ENCODE measurements at regions not wholly inside any gene's neighbourhood (a gene's known extent, or its start where the extent isn't known, plus 50 kb on each side); places are given as distances from the start of the nearest gene placed in this dataset.
A peak's percentile ranks its signal among the peaks of the same experiment; 100 is the strongest.

- FAIRE-seq = peak; percentile 52
- no TSS peak for BruUV-seq (replicated peaks)
- intact Hi-C loops (cut with micrococcal nuclease) = no loop called here
- TF ChIP-seq ELF4 (CRISPR knock-in tag; IDR thresholded peaks at IDR 0.05) (no peak), FOXP4 (CRISPR knock-in tag; IDR thresholded peaks at IDR 0.05; ENCODE audit: borderline replicate concordance) (no peak), ZBTB40 (IDR thresholded peaks at IDR 0.05) (no peak), ZBTB40 (CRISPR knock-in tag; IDR thresholded peaks at IDR 0.05) (no peak), IFI16 (CRISPR knock-in tag; IDR thresholded peaks at IDR 0.05) (no peak), CHAMP1 (IDR thresholded peaks at IDR 0.05) (no peak), RFX5 (IDR thresholded peaks at IDR 0.05; ENCODE audit: low read depth, low read length) (no peak)
Observed at GRCh38 chr17:20908313-20909267, 134.2 kb downstream of the USP22 start.

More at GRCh38 chr17:20908313-20909267, 134.2 kb downstream of the USP22 start:
- peak overlapping the region; percentile 43 for H3K4me2 ChIP-seq (ENCODE audit: insufficient read depth, low read length)
- CTCF ChIA-PET (ENCODE audit: low intra/inter-chr PET ratio) = no interaction called here
- peak overlapping the region; percentile 84; the same call in 2 of the 3 replicates for H3K27ac ChIP-seq (ENCODE audit: extremely low read depth, low read depth, low read length)
- WGBS (ENCODE audit: insufficient coverage, low coverage, missing lambda C conversion rate) = 42% methylated on average over 25 of the region's 43 CpGs
- H3K9me3 ChIP-seq (replicated peaks; ENCODE audit: control insufficient read depth, insufficient read depth, low read depth, low read length) = no peaks in the 10 kb centered on the region
- H3K4me3 ChIP-seq = peak overlapping the region; percentile 32
- POLR2A ChIA-PET = interaction anchor here (1.0 kb wide), 2 partner anchors 42 to 85 kb away, joined by 3 read pairs; no protein-coding TSS in a partner anchor
- H3K36me3 ChIP-seq (ENCODE audit: control insufficient read depth, insufficient read depth, low read length) = no peaks in the 10 kb centered on the region; the same call in 2 of the 3 replicates
- H3K4me1 ChIP-seq (replicated peaks in 1 of 2; ENCODE audit: control insufficient read depth in 2 of 2, insufficient read depth in 2 of 2, low read length in 2 of 2) = peaks cover 3 to 13% of the 10 kb centered on the region in 2 experiments; a peak in 2 of 5 replicates
- peak overlapping the region; percentile 64 to 84 for H3K9ac ChIP-seq (ENCODE audit: insufficient read depth in 1 of 2, low read depth in 2 of 2, low read length in 2 of 2)
- peak; percentile 92 for ATAC-seq
- no peaks in the 10 kb centered on the region for H3K27me3 ChIP-seq (ENCODE audit: control insufficient read depth in 2 of 2, insufficient read depth in 2 of 2, low read length in 2 of 2)
- DNase-seq (ENCODE audit: extremely low read depth in 1 of 4, low spot score in 3 of 4) = peak; percentile 81 to 91 (median 84)
- in situ Hi-C loops (cut with MboI) = no loop called here
- no peaks in the 10 kb centered on the region for H3K9me1 ChIP-seq (ENCODE audit: control insufficient read depth, insufficient read depth, low read length)
- peak overlapping the region; percentile 80 for H2AFZ ChIP-seq (ENCODE audit: low read depth, low read length)
- no peaks in the 10 kb centered on the region for H4K20me1 ChIP-seq (replicated peaks; ENCODE audit: control insufficient read depth, insufficient read depth, low read length)
- peaks cover 21% of the 10 kb centered on the region for H3K79me2 ChIP-seq (ENCODE audit: control insufficient read depth, insufficient read depth, low read length)
